GM18870 (cell line): ENCODE measurements at regions not wholly inside any gene's neighbourhood (a gene's known extent, or its start where the extent isn't known, plus 50 kb on each side); places are given as distances from the start of the nearest gene placed in this dataset.
"Not testable (repeated sequence)": the region's sequence is repeated elsewhere in the genome, so short reads cannot be mapped to it uniquely, and the experiment has no call there.

Source experiments
- ATAC-seq: cut with Tn5 transposase; IDR thresholded peaks from one replicate; pipeline ENCODE4 v1.9.1; 2021; ENCODE audit warnings: moderate library complexity; ENCODE audit not compliant: unreplicated experiment

DNA sequence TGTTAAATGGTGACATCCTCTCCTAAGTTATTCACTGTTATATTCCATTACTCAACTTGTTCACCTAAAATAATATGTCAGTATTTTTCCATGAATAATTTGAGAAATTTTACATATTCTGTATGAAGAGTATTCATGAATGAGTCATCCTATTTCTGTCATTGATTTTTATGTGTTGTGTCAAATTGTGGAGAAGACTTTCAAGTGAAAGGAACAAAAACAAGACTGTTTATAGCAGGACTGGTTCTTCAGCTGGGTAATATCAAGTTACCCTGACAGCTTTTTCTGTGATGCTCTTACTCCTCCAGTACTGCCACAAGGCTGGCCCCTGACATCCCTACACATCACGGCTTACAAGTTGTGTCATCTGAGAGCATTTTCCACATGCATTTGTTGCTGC lies 847.7 kb downstream of the NCAM2 start:
- no peak for ATAC-seq

DNA sequence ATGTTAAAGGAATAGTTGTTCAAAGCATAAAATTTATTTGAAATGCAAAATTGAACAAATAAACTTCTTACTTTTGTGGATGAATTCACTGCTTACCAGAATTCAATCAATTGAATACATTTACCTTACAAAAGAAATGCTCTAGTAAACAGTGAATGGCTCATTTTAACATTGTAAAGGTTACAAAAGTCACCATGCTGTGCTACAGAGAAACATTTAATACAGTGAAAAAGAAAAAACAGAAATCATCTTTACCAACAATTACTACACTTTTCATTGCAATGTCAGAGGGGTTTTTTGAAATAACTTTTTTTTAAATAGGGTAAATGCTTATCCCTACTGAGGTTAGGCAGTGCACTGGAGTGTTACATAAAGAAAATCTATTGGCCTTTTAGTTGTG lies 853.0 kb downstream of the NCAM2 start:
- no peak for ATAC-seq

DNA sequence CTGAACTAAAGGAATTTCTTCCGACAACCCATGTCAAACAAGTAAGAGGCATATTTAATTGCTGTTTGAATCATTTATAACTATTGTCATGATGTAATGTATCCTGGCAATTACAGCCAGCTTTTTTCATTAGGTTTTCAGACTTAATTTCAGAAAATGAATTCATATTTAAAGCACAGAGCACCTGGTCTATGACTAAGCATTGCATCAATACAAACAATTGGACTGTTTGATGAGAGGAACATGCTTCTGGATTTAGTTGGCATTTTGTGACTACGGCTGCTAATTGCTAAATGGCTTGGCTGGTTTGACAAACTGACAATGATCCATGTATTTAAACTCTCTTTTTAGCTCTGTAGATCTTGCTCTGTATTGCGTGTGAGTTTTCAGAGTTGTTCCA lies 853.4 kb downstream of the NCAM2 start:
- no peak for ATAC-seq

DNA sequence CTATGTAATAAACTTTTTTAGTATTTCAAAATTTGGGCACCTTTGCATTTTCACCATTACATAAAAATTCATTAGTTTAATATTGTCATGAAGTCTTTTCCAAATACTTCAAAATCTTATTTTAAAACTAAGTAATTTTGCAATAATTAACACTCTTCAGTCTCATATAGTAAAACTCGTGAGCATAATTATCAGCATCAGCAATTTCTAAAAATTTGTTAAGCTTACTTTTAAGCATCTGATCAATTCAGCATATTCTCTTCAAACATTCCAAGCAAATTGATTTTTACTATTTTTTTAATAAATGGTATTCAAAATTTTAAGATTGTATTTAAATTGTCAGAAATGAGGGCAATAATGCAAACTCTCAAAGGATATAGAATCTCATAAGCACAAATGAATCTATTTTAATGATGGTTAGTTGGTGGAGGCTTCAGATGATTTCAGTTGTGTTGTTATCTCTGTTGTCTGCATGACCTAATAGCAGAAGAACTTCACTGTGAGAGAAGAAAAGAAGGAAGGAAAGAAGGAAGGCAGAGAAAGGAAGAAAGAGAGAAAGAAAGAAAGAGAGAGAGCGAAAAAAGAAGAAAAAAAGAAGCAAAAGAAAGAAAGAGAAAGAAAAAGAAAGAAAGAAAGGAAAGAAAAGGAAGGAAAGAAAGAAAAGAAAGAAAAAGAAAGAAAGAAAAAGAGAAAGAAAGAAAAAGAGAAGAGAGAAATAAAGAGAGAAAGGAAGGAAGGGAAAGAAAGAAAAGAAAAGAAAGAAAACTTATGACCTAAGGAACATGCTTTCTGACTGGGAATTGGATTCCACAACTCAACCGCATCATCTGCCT lies 860.5 kb downstream of the NCAM2 start:
- no peak for ATAC-seq

DNA sequence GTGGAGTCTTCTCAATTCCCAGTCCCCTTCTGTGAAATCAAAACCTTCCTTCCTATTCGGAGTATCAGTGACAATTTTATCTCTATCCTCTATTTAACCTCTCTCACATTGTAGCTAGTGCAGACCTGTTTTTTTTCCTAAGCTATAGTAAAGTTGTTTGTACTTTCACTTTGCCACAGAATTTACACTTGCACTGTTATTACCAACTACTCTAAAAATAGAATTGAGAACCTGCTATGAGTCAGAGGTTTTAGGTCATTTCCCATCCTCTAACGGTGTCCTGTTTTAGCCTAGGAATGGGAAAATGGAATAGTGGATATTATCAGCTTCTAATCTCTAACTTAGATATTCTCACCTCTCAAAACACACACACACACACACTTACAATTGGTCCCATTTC lies 862.7 kb downstream of the NCAM2 start:
- ATAC-seq = no peak

DNA sequence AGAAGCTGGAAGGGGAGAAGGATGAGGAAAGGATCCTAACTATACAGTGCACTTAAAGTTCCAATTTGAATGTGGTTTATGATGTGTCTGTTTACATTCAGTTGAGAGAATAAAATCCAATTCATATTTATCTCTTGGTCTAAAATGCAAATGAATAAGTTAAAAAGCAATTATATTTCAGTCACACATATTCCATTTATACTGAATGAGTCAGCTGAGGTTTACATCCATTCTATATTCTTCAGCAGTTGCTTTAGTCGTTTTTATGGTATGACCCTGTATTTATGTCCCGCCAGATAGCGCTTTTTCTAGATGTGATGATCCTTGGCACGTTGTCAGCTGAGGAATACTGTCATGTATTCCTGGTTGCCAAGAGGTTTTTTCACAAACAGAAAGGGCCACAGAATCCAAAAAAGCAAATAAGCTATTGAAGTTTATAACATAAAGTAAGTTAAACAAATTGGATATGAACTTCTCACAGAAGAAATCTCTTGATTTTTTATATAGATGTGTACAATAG lies 866.2 kb downstream of the NCAM2 start:
- no peak for ATAC-seq

DNA sequence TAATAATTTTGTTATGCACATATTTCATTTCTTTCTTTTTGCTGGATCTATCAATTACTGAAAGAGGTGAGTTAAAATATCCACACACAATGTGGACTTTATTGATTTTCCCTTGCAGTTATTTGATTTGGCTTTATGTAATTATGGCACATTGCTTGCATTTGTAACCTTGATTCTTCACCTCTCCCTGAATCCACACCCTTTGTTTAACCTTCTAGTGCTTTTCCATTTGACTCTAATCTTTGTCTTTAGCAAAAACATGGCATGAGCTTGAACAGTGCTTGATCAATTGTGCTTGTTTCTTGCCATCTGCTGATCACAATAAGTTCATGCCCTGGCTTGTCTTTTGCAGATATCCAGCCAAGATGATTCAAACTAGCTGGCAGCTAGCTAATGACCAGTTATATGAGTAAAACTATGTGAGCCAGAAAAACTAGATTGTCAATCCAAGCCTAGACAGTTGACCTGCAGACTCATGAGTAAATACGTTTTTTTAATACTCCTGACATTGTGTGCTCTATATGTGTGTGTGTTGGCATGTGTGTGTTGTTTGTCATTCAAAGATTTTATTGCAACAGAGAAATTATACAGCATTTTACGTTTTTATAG lies 899.2 kb downstream of the NCAM2 start:
- no peak for ATAC-seq

DNA sequence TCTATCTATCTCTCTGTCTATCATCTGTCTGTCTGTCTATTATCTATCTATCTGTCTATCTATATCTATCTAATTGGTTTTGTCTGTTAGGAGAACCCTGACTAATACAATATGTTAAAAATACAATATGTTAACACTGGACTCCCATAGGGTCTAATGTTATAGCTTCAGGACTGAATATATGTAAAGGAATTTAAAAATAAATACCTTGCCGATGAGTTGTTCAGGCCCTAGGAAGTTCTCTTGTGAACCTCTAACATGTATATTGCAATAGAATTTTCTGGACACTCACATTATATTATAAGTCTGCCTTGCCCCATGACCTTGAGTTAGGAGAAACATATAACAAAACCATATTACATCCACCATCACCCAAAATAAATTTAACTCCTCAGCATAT lies 900.6 kb downstream of the NCAM2 start:
- no peak for ATAC-seq

DNA sequence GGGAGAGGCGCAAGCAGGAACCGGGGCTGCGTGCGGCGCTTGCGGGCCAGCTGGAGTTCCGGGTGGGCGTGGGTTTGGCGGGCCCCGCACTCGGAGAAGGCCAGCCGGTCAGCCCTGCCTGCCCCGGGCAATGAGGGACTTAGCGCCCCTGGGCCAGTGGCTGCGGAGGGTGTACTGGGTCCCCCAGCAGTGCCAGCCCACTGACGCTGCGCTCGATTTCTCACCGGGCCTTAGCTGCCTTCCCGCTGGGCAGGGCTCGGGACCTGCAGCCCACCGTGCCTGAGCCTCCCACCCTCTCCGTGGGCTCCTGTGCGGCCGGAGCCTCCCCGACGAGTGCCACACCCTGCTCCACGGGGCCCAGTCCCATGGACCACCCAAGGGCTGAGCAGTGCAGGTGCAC lies 904.2 kb downstream of the NCAM2 start:
- ATAC-seq = not testable (repeated sequence)

DNA sequence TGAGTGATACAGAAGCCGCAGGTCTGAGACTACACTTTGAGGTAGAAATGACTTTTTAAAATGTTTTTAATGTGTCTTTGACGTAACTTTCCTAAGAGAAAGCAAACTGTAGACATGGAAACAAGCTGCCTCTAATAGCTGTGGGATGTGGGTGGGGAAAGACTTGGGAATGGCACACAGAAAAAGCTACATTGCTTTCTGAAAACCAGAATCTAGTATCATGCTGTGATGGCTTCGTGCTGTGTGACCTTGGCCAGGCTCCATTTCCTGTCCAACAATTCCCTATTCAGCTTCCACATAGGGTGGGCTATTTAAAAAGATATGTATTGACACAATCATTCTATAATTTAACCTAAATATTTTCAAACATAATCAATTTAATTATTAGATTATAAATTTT lies 909.1 kb downstream of the NCAM2 start:
- no peak for ATAC-seq

DNA sequence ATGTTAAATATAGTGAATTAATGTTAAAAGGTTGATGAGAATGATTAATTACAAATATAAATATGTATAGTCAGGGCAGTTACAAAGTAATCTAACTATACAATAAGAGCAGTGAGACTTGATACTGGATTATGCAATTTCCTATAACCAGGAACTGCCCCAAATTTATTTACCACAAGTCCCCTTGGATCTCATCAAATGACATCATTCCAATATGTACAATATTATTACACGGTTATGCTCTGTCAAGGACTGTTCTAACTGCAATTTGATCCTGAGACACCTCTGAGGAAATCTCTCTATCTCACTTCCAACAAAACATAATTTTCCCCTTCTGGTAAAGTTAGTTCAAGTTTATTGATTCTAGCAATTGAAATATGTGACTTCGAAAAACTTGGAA lies 917.6 kb downstream of the NCAM2 start:
- ATAC-seq = no peak

DNA sequence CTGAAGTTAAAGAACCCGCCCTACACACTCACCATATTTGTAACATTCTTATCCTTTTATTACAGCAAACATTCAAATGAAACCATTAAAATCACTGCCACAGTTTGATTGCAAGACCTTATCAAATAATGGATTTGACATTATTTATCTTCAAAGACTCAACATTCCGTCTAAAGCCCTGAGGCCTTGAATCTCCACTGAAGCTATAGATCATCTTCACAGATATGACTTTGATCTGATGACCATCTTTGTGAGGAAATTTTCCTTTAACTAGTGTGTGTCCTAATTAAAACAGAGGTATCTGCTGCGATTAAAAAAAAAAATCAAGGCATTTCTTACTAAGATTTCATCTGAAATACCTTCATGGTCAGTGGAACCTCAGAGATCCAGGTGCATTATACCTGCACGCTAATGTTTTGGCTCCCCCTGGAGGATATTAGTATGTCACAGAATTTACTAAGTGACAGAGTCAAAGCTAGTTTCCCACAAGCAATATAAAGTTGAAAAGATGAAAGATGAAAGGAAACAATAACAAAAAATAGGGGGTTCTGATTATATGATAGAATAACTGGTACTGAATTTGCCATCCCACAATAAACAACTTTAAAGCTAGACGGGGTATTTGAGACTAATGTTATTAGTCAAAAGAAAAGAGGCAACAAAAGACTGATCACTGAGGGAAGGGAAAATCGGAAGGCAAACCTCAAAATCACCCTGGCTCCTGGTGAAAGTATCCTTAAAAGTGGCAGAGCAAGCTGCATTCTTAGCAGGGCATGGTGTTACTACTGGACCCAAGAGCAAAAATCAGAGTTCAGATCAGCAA lies 923.4 kb downstream of the NCAM2 start:
- no peak for ATAC-seq

DNA sequence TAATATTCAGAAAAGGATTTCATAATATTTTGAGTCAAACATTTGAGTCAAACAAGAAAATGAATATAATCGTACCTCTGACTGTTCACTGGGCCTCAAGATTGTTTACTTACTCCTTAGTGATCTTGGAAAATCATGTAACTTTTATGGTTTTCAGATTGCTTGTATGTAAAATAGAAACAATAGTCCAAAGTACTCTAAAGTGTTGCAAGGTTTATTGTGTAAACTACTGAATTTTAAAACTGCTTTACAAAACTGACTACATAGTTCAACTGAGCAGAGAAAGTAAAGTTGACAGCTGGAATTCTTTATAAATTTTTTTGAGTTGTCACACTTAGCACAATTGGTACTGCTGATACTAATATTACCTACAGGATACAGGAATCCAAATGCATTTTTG lies 931.0 kb downstream of the NCAM2 start:
- ATAC-seq = no peak

DNA sequence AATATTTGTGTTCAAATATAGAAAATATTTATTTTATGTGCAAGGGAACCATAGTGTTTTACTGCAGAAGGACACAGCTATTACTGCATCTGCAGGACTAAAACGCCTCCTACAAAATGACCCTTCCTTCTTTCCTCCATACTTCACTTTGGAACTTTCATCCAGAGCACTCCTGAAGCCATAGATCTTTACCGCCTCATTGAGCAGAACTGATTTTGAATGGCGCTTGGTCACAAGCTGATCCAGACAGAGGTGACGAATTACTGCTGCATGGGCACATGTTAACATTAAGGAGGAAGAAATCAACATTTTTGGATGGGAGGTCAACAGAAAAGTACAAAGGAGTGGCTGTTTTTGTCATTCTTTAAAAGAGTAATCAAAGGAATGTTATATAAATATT lies 931.6 kb downstream of the NCAM2 start:
- no peak for ATAC-seq

DNA sequence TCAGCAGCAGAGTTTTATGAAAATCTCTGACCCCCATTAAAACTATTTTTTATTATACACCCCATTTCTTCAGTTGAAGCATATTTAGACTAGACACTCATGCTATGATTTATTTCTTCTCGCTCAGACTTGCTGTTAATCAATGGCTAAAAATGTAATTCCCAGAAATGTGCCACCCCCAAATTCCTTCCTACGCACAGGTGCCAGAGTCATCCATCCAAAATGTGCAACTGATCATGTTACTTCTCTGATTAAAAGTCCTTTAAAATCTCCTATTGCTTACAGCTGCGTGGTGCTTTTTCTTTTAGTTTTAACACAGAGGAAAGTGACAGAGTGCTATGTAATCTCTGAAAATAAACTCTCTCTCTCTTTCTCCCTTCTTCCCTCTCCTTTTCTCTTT lies 954.4 kb downstream of the NCAM2 start:
- no peak for ATAC-seq

DNA sequence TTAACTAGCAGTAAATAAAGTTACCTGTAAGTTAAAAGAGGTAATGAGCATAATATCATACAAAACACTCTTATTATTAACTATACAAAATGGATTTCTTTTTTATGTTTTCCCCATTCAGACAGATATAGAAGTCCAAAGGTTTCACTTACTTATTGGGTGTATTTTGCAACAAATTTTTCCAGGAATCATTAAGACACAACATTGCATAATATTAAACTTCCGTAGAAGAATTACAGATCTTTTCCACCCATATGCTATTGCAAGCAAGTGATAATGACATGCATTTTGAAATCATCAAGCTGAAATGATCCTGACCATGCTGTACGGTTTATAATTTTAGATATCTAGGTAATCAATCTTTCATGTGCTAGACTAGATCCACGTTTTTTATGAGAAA lies 957.0 kb downstream of the NCAM2 start:
- no peak for ATAC-seq

DNA sequence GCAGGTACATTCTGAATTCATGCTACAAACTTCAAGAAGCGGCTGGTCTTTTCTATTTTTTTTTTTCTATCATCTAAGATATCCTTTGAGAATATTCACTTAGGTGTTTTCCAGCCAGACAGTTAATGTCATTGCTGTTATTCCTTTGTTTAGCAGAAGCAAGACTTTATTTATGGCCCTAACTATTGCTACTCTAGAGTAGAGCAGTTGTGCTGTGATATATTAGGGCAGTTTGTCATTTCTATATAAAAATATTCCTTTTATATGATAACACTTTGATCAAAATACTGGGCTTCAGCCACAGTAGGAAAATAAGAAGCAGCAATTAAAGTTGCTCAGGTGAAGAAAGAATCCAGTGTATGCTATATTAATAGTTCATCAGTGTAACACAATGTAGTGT lies 959.3 kb downstream of the NCAM2 start:
- no peak for ATAC-seq

DNA sequence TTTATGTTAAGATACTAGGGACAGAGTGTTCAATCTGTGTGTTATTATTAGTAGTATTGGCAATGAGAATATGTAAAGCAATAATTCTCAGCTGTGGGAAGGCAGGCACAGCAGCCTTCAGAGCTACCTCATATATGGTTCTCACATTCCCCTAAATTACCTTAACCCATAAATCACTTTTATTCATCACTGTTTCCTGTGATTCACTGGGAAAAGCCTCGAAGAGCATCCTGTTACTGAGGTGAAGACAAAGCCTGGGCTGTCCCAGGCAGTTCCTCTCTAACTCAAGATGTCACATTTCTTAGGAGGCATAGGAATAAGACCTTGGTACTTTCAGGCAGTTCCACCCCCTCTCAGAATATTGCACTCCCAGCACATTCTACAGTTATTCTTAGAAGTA lies 965.7 kb downstream of the NCAM2 start:
- no peak for ATAC-seq

DNA sequence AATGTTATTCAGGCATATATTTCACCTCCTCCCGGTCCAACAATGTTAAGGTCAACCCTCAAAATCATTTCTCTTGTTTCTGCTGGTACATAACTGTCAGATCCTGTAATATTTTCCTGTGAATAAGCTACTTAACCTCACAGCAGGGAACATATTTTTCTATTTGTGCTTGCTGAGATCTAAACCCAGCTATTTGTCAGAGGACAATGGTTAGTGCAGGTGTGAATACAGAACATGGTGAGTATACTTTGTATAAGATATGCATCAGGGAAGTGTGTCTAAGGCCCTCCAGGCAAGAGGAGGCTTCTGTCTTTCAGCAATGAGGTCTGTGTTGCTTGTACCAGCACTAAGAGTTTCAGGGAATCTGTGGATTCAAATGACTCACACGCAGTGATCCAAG lies 970.6 kb downstream of the NCAM2 start:
- ATAC-seq = no peak

DNA sequence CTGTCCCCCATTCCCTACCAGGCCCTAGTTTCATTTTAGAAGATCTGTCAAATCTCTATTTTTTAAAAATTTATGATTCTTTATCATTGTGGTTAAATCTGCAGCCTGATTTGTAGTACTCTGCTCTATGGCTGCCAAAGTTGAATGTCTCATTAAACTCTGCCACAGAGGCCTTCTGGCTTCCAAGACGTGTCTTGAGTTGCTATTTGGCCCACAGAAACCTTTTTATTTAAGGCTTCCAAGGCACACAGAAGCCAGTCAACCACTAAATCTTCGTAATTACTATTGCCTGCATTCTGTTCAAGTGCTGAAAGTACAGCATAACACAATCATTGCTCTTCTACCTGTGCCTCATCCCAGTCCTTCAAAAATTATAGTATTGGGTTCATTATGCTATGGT lies 971.0 kb downstream of the NCAM2 start:
- ATAC-seq = no peak

DNA sequence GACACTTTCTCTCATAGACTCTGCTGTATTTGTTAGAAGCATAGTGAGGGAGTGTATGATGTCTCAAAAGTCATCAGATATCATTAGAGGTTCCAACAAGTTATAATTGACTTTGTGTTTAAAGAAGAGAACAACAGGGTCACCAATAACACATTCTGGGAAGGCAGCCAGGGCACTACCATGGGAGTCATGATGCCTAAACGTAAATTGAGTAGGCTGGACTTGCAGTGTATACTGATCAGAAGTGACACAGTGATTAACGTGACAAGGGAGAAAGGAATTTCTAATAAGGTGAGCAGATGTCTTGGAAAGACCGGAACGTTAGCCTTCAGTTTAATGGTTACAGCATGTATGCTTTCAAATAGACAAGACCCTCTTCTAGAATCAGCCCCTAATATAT lies 973.2 kb downstream of the NCAM2 start:
- no peak for ATAC-seq

DNA sequence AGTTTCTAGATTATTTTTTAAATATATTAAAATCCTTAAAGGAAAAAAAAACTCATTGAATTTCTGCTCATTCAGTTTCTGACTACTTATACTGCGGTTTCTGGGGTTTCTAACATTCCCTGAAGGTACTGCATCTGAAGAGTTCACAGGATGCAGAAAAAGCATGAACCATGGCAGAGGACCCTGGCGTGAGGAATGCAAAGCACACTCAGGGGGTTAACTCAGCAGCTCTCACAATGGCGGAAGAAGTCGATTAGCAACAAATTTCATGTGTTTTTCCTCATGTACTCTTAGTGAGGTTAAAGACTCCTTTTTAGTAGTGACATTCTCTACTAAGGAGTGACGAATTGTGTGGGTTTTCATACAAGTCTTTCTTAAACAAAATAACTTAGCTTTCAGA lies 975.6 kb downstream of the NCAM2 start:
- no peak for ATAC-seq
